HG02571 (cell line): ENCODE measurements at regions not wholly inside any gene's neighbourhood (a gene's known extent, or its start where the extent isn't known, plus 50 kb on each side); places are given as distances from the start of the nearest gene placed in this dataset.

Experiments
- ATAC-seq: cut with Tn5 transposase; IDR thresholded peaks from one replicate; pipeline ENCODE4 v1.9.1; 2021; ENCODE audit warnings: mild to moderate bottlenecking, moderate library complexity; ENCODE audit not compliant: unreplicated experiment

DNA sequence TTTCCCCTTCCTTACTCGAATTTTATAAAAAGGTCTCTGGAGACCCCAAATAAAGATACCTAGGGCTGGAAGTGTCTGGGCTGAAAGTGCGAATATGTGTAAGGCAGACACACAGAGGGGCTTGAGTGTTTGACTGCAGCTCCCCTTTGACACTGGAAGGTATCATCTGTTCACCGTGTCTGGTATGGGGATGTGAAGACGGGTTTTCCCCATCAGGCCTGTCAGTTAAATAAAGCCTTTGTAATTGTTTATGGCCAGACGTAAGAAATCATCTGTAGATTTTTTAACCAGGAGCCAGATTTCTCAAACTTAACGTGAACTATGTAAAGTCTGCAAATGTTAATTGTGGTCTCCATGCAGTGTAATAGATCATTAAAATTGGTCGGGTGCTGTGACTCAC lies 1173.4 kb downstream of the AMY1C start:
- ATAC-seq: no peak

DNA sequence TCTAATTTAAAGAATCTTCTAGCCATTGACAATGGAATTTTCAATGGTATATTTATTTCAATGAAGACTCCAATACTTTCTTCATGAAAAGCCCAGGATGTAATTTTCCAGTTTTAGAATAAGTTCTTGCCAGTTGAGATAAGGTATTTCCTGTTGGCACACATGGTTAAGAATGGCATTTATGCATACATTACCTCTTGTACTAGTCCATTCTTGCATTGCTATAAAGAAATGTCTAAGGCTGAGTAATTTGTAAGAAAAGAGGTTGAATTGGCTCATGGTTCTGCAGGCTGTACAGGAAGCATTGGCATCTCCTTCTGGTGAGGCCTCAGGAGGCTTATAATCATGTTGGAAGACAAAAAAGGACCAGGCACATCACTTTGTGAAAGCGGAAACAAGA lies 1179.6 kb downstream of the AMY1C start:
- no peak for ATAC-seq

DNA sequence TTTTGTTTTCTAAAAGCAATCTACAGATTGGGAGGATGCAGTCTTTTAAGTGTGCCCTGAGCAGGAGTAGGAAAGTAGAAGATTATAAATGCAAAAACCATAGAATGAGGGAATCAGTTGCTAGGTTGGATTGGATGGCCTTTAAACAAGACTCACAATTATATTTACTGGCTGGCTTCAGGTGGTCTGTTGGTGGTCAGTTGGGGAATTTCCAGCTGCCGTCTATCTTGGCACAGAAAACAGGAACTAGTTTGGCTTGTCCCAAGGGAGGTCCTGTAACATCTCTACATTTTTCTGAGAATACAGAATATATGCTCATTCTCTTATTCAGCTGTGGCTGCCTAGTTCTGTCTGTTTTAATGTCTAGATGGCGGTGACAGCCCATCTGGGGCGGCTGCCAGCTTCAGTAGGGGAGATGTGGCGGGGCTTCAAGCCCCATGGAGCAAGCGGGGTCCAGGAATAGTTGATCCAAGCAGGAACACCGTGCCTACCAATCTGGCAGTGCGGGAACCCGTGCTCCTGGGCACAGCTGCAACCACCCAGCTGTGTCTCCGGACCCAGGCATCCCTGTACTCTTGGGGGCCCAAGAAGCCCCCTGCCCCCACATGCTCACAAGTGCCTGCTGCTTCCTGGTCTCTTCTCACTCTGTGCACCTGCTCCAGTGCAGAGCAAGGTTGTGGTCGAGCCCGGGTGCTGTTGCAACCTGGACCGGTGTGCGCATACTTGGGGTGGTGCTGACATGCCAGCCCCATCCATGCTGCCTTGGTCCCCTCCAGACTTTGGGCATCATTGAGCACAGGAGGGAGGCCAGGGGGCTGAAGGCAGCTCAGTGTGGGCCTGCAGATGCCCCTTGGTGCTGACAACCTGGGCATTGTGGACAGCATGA lies 1182.6 kb downstream of the AMY1C start:
- ATAC-seq: no peak

DNA sequence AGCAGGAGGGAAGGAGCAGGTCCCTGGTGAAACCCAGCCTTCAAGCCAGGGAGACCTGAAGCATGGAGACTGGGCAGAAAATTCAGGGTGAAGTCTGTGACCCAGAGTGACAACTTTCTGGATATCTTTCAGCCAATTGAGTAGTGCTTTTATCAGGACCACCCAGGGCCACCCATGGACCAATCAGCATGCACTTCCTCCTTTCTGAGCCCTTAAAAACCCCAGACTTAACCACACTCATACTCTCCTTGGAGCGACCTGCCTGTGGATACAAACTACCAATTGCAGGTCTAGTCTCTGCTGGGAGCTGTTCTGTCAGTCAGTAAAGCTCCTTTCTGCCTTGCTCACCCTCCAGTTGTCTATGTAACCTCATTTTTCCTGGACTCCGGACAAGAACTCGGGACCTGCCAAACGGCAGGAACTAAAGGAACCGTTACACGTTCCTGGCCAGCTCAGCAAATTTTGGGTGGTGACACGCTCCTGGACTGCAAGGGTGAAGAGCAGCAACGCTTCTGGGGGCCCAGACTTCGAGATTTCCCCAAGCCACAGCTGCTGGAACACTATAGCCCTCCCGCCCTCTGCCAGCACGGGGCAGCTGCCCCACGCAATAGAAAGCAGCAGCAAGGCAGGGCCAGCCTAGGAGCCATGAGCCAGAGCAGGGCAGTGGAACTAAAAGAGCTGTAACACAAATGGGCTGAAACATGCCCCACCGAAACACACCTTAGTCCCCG lies 1183.4 kb downstream of the AMY1C start:
- ATAC-seq: no peak

DNA sequence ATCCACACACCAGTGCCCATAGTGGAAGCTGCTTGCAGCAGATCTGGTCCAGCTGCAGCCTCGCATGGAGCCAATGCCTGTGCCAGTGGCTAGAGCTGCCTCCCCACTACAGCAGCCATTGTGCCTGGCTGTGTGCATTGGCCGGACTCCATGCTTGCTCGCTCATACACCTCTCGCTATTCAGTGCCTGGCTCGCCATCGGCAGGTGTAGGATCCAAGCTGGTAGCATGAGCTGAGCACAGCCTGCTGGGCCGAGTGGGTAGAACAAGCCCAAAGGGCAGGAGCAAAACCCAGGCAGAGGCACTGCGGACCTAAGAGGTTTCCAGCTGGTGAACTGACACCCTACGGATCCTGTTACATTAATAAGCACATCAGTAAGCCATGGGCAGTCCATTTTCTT lies 1184.1 kb downstream of the AMY1C start:
- no peak for ATAC-seq

DNA sequence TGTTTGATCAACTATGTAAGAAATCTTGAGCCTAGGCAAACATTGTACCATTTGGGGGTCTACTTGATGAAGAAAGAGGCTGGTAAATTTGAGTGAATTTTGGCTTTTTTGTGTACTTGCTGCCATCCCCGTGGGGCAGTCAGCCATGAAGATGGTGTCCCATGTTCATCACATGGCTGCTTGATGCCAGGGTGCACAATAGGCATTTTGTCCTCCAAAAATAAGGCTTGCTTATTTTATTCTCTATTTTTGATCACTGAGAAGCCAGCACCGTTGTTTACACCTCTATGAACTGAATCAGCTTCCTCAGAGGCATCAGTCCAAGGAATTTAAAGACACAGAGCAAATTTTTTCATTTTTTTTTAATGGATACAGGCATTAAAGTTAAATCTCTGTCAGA lies 1195.7 kb downstream of the AMY1C start:
- ATAC-seq: no peak

DNA sequence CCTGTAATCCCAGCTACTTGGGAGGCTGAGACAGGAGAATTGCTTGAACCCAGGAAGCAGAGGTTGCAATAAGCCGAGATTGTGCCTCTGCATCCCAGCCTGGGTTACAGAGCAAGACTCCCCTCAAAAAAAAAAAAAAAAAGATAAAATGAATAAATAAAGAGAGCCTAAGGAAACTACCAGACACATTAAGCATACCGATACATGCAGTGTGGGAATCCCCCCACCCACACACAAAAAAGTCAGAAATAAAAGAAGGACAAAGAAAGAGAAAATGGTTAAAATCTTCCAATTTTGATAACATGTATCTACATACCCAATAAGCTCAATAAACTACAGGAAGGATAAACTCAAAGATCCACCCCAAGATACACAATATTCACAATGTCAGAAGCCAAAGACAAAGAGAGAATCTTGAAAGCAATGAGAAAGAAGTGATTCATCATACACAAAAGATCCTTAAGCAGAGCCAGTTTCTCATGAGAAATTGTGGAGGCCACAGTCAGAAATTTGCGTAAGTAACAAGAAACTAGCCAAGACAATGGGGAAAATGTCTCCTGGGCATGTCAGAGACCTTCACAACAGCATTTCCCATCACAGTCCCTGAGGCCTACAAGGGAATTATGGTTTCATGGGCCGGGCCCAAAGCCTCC lies 1197.0 kb downstream of the AMY1C start:
- ATAC-seq: no peak

DNA sequence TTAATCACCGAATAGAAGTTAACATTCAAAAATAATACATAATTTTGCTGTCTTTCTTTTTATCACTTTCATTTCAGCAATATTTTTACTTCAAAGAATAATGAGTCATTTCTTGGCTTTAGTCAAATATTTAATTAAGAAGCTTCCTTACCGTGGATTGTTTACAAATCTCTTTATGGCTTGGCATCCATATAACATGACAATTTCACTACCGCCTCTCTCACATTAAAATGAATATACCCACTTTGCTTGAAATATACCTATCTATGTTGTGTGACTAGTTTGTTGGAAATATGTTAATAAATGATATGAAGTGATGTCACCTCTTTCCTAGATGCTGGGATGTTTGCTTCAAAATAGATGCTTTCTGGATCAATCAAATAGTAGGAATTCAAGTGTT lies 1203.9 kb downstream of the AMY1C start:
- ATAC-seq: no peak

DNA sequence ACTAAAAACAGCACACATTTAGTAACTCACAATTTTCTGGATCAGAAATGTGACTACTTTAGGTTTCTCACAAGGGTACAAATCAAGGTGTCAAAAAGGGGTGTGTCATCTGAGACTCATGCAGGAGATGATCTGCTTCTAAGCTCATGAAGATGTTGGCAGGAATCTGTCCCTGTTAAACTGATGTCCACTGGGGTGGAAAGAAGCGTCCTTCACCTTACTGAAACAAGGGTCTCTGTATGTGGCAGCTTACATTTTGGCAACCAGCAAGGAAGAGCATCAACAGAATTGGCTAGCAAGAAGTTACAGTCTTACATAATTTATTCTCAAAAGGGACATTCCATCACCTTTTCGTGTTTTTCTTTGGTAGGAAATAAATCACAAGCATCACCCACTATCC lies 1223.8 kb downstream of the AMY1C start:
- no peak for ATAC-seq

DNA sequence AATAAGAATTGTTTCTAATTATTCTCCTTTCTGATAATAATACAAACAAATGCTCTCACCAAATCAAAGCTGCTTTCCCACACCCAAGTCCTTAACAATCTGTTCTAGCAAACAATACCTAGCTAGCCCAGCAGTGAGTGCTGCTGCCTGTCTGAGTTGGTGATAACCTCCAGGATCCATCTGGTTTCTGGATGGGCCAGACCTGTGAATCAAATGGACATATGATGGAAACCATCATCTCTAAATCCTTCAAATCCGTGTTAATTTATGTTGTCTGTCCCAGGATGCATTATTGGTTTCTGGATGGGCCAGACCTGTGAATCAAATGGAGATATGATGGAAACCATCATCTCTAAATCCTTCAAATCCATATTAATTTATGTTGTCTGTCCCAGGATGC lies 1230.0 kb downstream of the AMY1C start:
- ATAC-seq: no peak

DNA sequence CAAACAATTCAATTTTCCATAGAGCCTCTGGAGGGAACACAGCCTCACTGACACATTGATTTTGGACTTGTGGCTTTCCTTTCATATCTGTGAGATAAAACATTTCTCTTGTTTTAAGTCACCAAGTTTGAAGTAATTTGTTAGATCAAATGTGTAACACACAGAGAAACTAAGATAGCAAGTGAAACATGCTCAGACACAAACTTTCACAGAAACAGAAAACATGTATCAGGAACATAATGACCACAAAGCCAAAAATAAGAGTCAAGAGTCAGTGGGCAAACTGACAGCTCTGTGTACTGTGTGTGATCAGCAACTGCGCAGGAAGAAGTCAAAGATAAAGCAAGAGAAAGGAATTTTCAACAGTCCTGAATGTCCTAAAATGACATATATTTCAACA lies 1237.5 kb downstream of the AMY1C start:
- peak; percentile 87 for ATAC-seq

DNA sequence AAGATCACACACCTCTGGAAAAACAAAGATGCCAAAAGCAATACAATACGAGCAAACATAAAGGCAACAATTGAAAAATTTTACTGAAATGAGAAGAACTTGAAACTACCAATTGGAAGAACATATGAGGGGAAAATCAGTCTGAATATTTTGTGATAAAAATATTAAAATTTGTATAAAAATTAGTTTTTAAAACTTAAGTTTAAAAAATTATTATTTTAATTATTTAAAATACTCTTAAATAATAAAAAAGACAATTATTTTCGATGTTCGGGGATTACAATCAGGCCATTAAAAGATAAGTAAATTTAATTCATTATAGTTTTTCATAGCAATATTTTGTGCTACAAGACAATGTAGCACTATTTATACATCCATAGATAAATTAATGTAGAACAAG lies 1239.3 kb downstream of the AMY1C start:
- ATAC-seq: no peak

DNA sequence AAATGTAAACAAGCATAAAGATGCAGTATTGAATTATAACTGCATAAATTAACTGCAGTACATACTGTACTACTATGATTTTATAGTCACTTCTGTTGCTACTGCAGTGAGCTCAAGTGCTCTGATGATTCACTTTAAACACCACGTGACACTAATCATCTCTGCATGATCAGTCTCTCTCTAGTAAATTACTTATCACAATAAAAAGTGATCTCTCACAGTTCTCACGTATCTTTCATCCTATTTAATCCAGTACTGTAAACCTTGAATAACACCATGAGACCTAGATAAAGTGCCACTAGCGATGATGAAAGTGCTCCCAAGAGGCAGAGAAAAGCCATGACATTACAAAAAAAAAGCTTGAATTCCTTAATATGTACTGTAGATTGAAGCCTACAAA lies 1242.0 kb downstream of the AMY1C start:
- no peak for ATAC-seq

DNA sequence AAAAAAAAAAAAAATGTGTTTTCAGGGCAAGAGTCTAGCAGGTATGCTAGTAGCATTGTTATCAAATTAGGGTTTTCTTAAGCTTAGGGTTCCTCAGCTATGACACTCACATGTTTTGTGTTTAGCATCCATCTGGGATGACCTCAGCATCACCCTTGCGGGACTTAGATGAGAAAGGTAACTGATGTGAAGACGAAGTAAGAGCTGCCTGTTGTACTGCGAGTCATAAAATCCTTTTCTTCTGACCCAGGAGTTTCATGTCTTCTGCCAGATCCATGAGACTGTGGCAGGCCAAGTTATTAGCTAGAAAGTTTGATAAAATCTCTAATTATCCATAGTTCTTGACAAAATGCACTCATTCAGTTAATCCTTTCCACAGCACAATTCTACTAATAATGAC lies 1251.1 kb downstream of the AMY1C start:
- no peak for ATAC-seq

DNA sequence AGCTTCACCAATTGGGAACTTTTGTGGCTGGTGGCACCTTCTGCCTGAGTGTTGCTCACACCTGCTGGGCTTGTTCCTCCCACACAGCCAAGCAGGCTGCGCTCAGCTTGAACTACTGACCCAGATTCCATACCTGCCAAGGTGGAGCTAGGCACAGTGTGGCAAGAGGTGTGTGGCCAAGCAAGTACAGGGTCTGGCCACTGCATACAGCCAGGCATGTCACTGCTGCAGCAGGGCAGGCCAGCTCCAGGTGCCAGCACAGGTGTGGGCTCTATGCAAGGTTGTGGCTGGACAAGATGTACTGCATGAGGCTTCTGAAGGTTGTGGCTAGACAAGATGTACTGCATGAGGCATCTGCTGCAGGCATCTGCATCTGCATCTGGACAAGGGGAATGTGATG lies 1254.8 kb downstream of the AMY1C start:
- no peak for ATAC-seq

DNA sequence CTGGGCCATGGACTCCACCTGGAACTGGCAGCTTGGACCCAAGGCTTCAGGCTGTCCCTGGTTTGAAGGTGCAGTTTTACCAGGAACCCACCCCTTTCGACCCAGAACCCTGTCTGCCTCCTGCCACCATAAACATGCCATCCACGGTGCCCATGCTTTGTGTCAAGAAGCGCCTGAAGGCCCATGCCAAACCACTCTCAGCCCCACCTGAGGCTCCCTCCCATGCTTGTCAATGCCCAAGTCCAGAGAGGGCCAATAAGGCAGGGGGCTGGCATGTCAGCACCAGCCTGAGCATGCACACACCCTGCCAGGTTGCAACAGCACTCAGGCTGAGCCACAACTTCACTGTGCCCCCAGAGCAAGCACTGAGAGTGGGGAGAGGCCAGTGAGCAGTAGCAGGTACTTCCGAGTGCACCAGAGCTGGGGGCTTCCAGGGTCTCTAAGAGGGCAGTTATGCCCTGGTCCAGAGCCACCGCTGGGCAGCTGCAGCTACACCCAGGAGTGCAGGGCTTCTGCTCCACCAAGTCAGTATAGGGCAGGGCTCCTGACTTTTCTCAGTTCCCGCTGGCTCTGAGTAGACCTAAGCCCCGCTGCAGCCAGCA lies 1256.0 kb downstream of the AMY1C start:
- no peak for ATAC-seq

DNA sequence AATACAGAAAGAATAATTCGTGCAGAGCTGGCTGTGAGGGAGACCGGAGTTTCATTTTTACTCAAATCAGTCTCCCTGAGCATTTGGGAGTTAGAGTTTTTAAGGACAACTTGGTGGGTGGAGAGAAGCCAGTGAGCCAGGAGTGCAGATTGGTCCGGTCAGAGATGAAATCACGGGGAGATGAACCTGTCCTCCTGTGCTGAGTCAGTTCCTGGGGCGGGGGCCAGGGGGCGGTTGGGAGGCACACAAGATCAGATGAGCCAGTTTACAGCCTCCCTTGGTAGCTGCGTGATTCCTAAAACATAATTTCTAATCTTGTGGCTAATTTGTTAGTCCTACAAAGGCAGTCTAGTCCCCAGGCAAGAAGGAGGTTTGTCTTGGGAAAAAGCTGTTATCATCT lies 1267.9 kb downstream of the AMY1C start:
- no peak for ATAC-seq

DNA sequence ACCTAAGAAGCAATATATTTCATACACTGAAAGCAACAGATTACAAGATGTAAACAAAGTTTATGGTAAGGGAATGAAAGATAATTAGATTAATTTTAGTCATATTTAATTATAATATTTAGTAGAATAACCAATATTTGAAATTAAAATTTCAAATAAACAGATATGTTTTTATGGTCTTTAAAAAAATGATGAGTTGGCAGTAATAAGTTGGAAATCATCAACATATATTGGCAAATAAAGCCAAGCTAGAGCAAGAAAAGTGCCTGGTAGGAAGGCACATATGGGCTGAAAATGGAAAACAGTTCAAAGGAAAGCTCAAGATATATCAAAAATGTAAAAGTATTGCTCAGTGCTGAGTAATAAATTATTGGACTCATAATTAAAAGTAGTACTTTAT lies 1274.0 kb downstream of the AMY1C start:
- ATAC-seq: no peak

DNA sequence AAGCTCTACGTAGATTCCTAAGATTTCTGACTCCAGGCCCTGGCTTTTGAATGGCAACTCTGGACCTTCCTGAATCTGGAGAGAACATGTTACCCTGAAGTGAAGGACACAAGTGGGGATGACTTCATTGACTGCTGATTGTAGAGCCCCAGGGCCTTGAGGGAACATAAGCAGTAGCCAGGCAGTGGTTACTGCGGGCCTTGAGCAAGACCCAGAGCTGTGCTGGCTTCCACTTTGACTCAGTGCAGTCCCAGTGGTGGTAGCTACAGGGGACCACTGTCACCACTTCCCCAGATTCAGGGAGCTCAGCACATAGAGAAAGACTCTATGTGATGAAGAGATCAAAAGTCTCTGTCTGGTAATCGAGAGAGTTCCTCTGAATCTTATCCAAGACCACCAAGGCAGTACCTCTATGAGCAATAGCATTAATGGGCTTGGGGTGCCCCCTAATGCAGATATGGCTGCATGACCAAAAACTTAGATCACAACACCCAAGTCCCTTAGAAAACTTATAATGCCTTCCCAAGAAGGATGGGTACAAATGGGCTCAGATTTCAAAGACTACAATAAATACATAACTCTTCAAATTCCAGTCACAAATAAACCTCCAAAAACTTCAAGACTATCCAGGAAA lies 1278.3 kb downstream of the AMY1C start:
- no peak for ATAC-seq

DNA sequence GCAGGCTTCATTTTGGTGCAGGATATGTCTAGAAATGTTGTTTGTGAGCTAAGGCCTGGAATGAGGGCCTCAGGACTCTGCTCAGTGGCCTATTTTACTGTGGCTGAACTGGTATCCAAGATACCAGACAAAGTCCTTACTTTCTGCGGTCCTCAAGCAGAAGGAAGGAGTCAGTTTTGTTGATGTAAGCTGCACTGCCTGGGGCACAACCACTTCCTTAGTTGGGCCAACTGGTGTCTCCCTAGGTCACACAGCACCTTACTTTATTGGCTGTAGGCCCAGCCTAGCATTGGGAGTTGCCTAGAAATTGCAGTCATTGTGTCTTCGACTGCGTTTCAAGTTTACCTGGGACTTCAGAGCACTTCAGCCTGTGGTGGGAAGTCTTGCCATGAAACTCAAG lies 1322.7 kb downstream of the AMY1C start:
- no peak for ATAC-seq

DNA sequence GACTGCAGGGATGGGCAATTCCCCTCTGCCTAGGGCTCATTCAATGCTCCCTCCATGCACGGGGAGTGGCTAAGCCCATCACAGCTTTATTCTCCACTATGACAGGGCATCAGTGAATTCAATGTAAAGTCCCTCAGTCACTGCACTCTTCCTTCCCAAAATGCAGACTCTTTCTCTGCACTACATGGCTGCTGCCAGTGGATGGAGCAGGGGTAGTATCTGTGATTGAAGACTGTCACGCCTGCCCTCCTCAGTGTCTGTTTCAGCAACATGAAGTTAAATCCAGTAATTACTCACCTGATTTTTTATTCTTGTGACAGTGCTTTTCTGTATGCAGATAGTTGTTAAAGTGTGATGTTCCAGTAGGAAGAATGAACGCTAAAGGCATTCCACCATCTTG lies 1323.2 kb downstream of the AMY1C start:
- no peak for ATAC-seq
